H1 (cell line): ENCODE measurements at regions not wholly inside any gene's neighbourhood (a gene's known extent, or its start where the extent isn't known, plus 50 kb on each side); places are given as distances from the start of the nearest gene placed in this dataset.

Experiments used
- CTCF ChIA-PET: fragments of 300-600 bp; sonication (Branson Sonifier 250); formaldehyde crosslinking; loops from one replicate; lab custom pipeline; 2021; ENCODE audit not compliant: partially characterized antibody; lab: Charles Lee
- POLR2A ChIA-PET: fragments of 300-600 bp; sonication (Branson Sonifier 250); formaldehyde crosslinking; loops from one replicate; lab custom pipeline; 2021; ENCODE audit warnings: inconsistent platforms; ENCODE audit not compliant: partially characterized antibody; lab: Charles Lee
- DNase-seq, 2 experiments: peaks; one replicate each; pipeline versions ENCODE4 v3.0.0 to v3.0.0-alpha.2; 2010 to 2022; ENCODE audit warnings: low spot score in 2 of 2, low read depth in 1 of 2, mixed read lengths in 1 of 2
- FAIRE-seq: peaks from 2 replicates; lab custom pipeline; 2011; peaks lifted over from hg19 to GRCh38; lab: Jason Lieb, UNC
- H2AFZ ChIP-seq: 2 replicates; pipeline ENCODE4 v1.8.1; 2012; ENCODE audit warnings: low read length, inconsistent platforms
- H2AK5ac ChIP-seq: 2 replicates; pipeline ENCODE4 v1.6.1; 2013; ENCODE audit warnings: low read depth, low read length
- H2BK120ac ChIP-seq: replicated peaks from 2 replicates; pipeline ENCODE3; 2013; ENCODE audit warnings: low read depth, low read length, inconsistent platforms
- H2BK12ac ChIP-seq: 2 replicates; pipeline ENCODE4 v1.6.1; 2013; ENCODE audit warnings: low read depth, low read length
- H2BK15ac ChIP-seq: 2 replicates; pipeline ENCODE4 v1.6.1; 2013; ENCODE audit warnings: low read length
- H2BK20ac ChIP-seq: 2 replicates; pipeline ENCODE4 v1.6.1; 2013; ENCODE audit warnings: low read length
- H2BK5ac ChIP-seq: 2 replicates; pipeline ENCODE4 v1.6.1; 2013; ENCODE audit warnings: low read depth, low read length
- H3K14ac ChIP-seq: 2 replicates; pipeline ENCODE4 v1.6.1; 2013; ENCODE audit warnings: inconsistent platforms; ENCODE audit not compliant: insufficient read length
- H3K18ac ChIP-seq: 2 replicates; pipeline ENCODE4 v1.6.1; 2013; ENCODE audit warnings: low read length; ENCODE audit errors: extremely low read depth
- H3K23ac ChIP-seq: 2 replicates; pipeline ENCODE4 v1.6.1; 2013; ENCODE audit warnings: inconsistent platforms; ENCODE audit not compliant: insufficient read length
- H3K23me2 ChIP-seq: 2 replicates; pipeline ENCODE4 v1.6.1; 2013; ENCODE audit warnings: low read depth, low read length
- H3K27ac ChIP-seq: 2 replicates; pipeline ENCODE4 v1.6.1; 2011; ENCODE audit warnings: low read depth, low read length, inconsistent platforms
- H3K27me3 ChIP-seq, 4 experiments: replicated peaks in 1 of 4; 1 replicate in 1 of 4; 2 replicates in 3 of 4; pipeline versions ENCODE4 v1.6.1 to v1.8.1; 2011 to 2013; ENCODE audit warnings: low read length in 3 of 4, mild to moderate bottlenecking in 3 of 4, inconsistent platforms in 2 of 4, mixed read lengths in 2 of 4, moderate library complexity in 1 of 4; ENCODE audit not compliant: control insufficient read depth in 3 of 4, insufficient read depth in 3 of 4; ENCODE audit errors: extremely low read depth in 1 of 4
- H3K36me3 ChIP-seq, 4 experiments: 2 replicates each; pipeline versions ENCODE4 v1.6.1 to v1.8.1; 2011 to 2013; ENCODE audit warnings: mild to moderate bottlenecking in 4 of 4, low read length in 3 of 4, moderate library complexity in 2 of 4, control low read depth in 1 of 4, inconsistent platforms in 1 of 4; ENCODE audit not compliant: insufficient read depth in 4 of 4, control insufficient read depth in 2 of 4
- H3K4ac ChIP-seq: replicated peaks from 2 replicates; pipeline ENCODE3; 2013; ENCODE audit warnings: low read length, low read depth, mixed read lengths, inconsistent platforms; ENCODE audit not compliant: insufficient read length
- H3K4me1 ChIP-seq, 4 experiments: replicated peaks in 1 of 4; 1 replicate in 1 of 4; 2 replicates in 3 of 4; pipeline versions ENCODE4 v1.6.1 to v1.8.1; 2011 to 2013; ENCODE audit warnings: low read length in 3 of 4, inconsistent platforms in 2 of 4, mixed read lengths in 1 of 4; ENCODE audit not compliant: insufficient read depth in 4 of 4, control insufficient read depth in 3 of 4
- H3K4me2 ChIP-seq, 2 experiments: 2 replicates each; pipeline versions ENCODE4 v1.6.1 to v1.8.1; 2011 to 2013; ENCODE audit warnings: low read depth in 2 of 2, low read length in 2 of 2, control low read depth in 1 of 2, inconsistent platforms in 1 of 2, mild to moderate bottlenecking in 1 of 2; ENCODE audit not compliant: insufficient read depth in 1 of 2
- H3K4me3 ChIP-seq, 4 experiments: fragments of 200-600, 300-600 bp in 1 of 4; sonication (generic), shearing (Covaris generic), sonication (Bioruptor Twin) in 1 of 4; 2 replicates each; pipeline versions ENCODE4 v1.5.1 to v1.8.1; 2011 to 2016; ENCODE audit warnings: low read length in 4 of 4, low read depth in 3 of 4, control low read depth in 2 of 4, inconsistent platforms in 2 of 4, mild to moderate bottlenecking in 2 of 4, mixed read lengths in 1 of 4, moderate library complexity in 1 of 4; ENCODE audit not compliant: insufficient read depth in 2 of 4; ENCODE audit errors: extremely low read depth in 1 of 4
- H3K56ac ChIP-seq: replicated peaks from 2 replicates; pipeline ENCODE3; 2013; ENCODE audit warnings: low read depth, mild to moderate bottlenecking, mixed read lengths, low read length, inconsistent platforms; ENCODE audit not compliant: insufficient read length
- H3K79me1 ChIP-seq: 2 replicates; pipeline ENCODE4 v1.6.1; 2013; ENCODE audit warnings: low read depth, low read length, control low read depth
- H3K79me2 ChIP-seq, 2 experiments: 2 replicates each; pipeline versions ENCODE4 v1.6.1 to v1.8.1; 2012 to 2013; ENCODE audit warnings: low read length in 2 of 2, mild to moderate bottlenecking in 2 of 2, inconsistent platforms in 1 of 2; ENCODE audit not compliant: insufficient read depth in 2 of 2, control insufficient read depth in 1 of 2
- H3K9ac ChIP-seq, 4 experiments: replicated peaks in 1 of 4; 1 replicate in 1 of 4; 2 replicates in 3 of 4; pipeline versions ENCODE4 v1.6.1 to v1.8.1; 2011 to 2013; ENCODE audit warnings: low read depth in 3 of 4, low read length in 3 of 4, control low read depth in 2 of 4, mild to moderate bottlenecking in 2 of 4, moderate library complexity in 2 of 4, inconsistent platforms in 1 of 4; ENCODE audit errors: extremely low read depth in 1 of 4
- H3K9me3 ChIP-seq, 2 experiments: 2 replicates each; pipeline versions ENCODE4 v1.6.1 to v1.8.1; 2012 to 2013; ENCODE audit warnings: mild to moderate bottlenecking in 2 of 2, moderate library complexity in 2 of 2, control low read depth in 1 of 2, inconsistent platforms in 1 of 2, low read depth in 1 of 2, low read length in 1 of 2, mixed read lengths in 1 of 2; ENCODE audit not compliant: insufficient read depth in 2 of 2
- H4K20me1 ChIP-seq, 2 experiments: replicated peaks in 1 of 2; 2 replicates each; pipeline versions ENCODE3 to v1.8.1; 2011 to 2013; ENCODE audit warnings: inconsistent platforms in 2 of 2, low read length in 2 of 2, mild to moderate bottlenecking in 1 of 2; ENCODE audit not compliant: insufficient read depth in 2 of 2, control insufficient read depth in 1 of 2
- H4K5ac ChIP-seq: 2 replicates; pipeline ENCODE4 v1.6.1; 2013; ENCODE audit warnings: low read length, low read depth, mixed read lengths, inconsistent platforms; ENCODE audit not compliant: insufficient read length
- H4K8ac ChIP-seq: 2 replicates; pipeline ENCODE4 v1.8.0; 2013; ENCODE audit warnings: mild to moderate bottlenecking, moderate library complexity, low read length, inconsistent platforms; ENCODE audit not compliant: insufficient read depth; ENCODE audit errors: extremely low read depth
- H4K91ac ChIP-seq: replicated peaks from 2 replicates; pipeline ENCODE3; 2013; ENCODE audit warnings: low read length, mixed read lengths, inconsistent platforms; ENCODE audit not compliant: insufficient read length
- EP300 ChIP-seq, 2 experiments: IDR thresholded peaks; 1 replicate in 1 of 2; 2 replicates in 1 of 2; pipeline ENCODE4 v1.6.1; 2011 to 2012; ENCODE audit warnings: low read depth in 2 of 2, low read length in 2 of 2, mild to moderate bottlenecking in 2 of 2, borderline replicate concordance in 1 of 2, inconsistent platforms in 1 of 2, moderate library complexity in 1 of 2
- MAFK ChIP-seq: IDR thresholded peaks from 2 replicates; pipeline ENCODE4 v1.6.1; 2012; ENCODE audit warnings: low read depth, mild to moderate bottlenecking, improper control_type of control experiment, low read length
- POLR2A ChIP-seq, 2 experiments: IDR thresholded peaks; 1 replicate in 1 of 2; 2 replicates in 1 of 2; pipeline ENCODE4 v1.6.1; 2011; ENCODE audit warnings: low read depth in 2 of 2, low read length in 2 of 2, mild to moderate bottlenecking in 2 of 2; ENCODE audit errors: control extremely low read depth in 1 of 2
- RBBP5 ChIP-seq: IDR thresholded peaks from 2 replicates; pipeline ENCODE4 v1.7.1; 2012; ENCODE audit warnings: low read depth, mild to moderate bottlenecking, inconsistent platforms, low read length, moderate library complexity, borderline replicate concordance
- RFX5 ChIP-seq: IDR thresholded peaks from 2 replicates; pipeline ENCODE4 v1.6.1; 2011; ENCODE audit warnings: low read depth, low read length, improper control_type of control experiment, borderline replicate concordance
- SIN3A ChIP-seq, 2 experiments: IDR thresholded peaks in 1 of 2; conservative IDR thresholded peaks in 1 of 2; 2 replicates each; pipeline ENCODE4 v1.6.1; 2011 to 2012; ENCODE audit warnings: low read length in 2 of 2, improper control_type of control experiment in 1 of 2, low read depth in 1 of 2, mild to moderate bottlenecking in 1 of 2
- TAF1 ChIP-seq: IDR thresholded peaks from 2 replicates; pipeline ENCODE4 v1.6.1; 2011; ENCODE audit warnings: mild to moderate bottlenecking, low read depth, low read length
- TEAD4 ChIP-seq: IDR thresholded peaks from 2 replicates; pipeline ENCODE4 v1.6.1; 2012; ENCODE audit warnings: low read depth, low read length, inconsistent platforms, mixed read lengths
- ZNF274 ChIP-seq: IDR thresholded peaks from 2 replicates; pipeline ENCODE4 v1.7.0; 2012; ENCODE audit warnings: low read length, borderline replicate concordance; ENCODE audit errors: extremely low read depth
- WGBS, 2 experiments: shearing (Covaris generic) in 1 of 2; methylation state at CpG; one replicate each; pipeline versions ENCODE4 v1.1.6 to v1.1.7; 2013 to 2015; ENCODE audit warnings: low lambda C conversion rate in 2 of 2, mixed read lengths in 2 of 2, inconsistent platforms in 1 of 2, low coverage in 1 of 2, missing lambda C conversion rate in 1 of 2; ENCODE audit not compliant: insufficient replicate concordance in 2 of 2, insufficient coverage in 1 of 2, insufficient read length in 1 of 2; ENCODE audit errors: extremely low coverage in 1 of 2, missing lambda C conversion rate in 1 of 2; 5-methylcytosine and 5-hydroxymethylcytosine counted together
- TF ChIP-seq, protein P1 (sequence below), 3 experiments: IDR thresholded peaks; 1 replicate in 2 of 3; 2 replicates in 1 of 3; pipeline versions ENCODE4 v1.5.1 to v1.6.1; 2011; ENCODE audit warnings: low read length in 3 of 3, mild to moderate bottlenecking in 3 of 3, inconsistent platforms in 2 of 3, low read depth in 1 of 3, moderate library complexity in 1 of 3; ENCODE audit not compliant: insufficient read depth in 1 of 3; ENCODE audit errors: control extremely low read depth in 1 of 3
- TF ChIP-seq, protein P2 (sequence below): IDR thresholded peaks from 2 replicates; pipeline ENCODE4 v1.6.1; 2011; ENCODE audit warnings: low read length, improper control_type of control experiment

DNA sequence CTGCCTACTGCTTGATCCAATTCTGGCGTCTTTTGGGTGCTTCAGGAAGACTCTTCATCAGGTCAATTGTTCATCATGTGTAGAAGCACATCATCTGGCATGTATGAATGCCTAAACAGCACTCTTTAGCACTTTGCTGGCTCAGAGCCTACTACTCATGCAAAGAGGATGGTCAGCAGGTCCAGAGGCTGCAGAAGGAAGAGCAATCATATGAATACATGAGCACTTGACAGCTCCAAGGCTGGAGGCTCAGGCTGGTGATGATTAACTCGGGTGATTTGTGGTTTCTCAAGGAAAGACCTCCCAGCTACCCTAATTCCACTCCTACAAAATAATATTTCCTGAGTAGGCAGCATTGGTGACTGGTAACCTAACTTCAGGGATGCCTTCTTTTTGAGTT, 103.8 kb upstream of the CXCL13 start:
- no peaks in the 10 kb centered on the region for H3K36me3 ChIP-seq
- H2BK5ac ChIP-seq: no peak overlapping the region
- H3K27me3 ChIP-seq: no peaks in the 10 kb centered on the region
- no peak overlapping the region for H2BK20ac ChIP-seq
- no peak overlapping the region for H2BK12ac ChIP-seq
- ChIA-PET POLR2A (no interaction called here), CTCF (interaction anchor here (0.7 kb wide), 1 partner anchor 48 kb away, joined by 3 read pairs; no protein-coding TSS in a partner anchor)
- DNase-seq: no peak
- H4K20me1 ChIP-seq: no peaks in the 10 kb centered on the region
- H3K4me1 ChIP-seq: no peaks in the 10 kb centered on the region
- H3K27ac ChIP-seq: no peak overlapping the region
- no peak overlapping the region for H4K5ac ChIP-seq
- H3K4me3 ChIP-seq: no peak overlapping the region
- H3K18ac ChIP-seq: no peak overlapping the region
- no peak overlapping the region for H2AK5ac ChIP-seq
- no peaks in the 10 kb centered on the region for H3K79me1 ChIP-seq
- no peak overlapping the region for H2AFZ ChIP-seq
- WGBS, 2 experiments: 88% methylated on average over 2 of the region's 2 CpGs; no CpG with 5 or more reads in 1 of the 2 experiments
- no peak for FAIRE-seq
- H4K91ac ChIP-seq: no peak overlapping the region
- H3K4ac ChIP-seq: no peak overlapping the region
- H3K4me2 ChIP-seq: no peak overlapping the region
- H3K23ac ChIP-seq: no peak overlapping the region
- H2BK15ac ChIP-seq: no peak overlapping the region
- no peak overlapping the region for H3K14ac ChIP-seq
- H3K79me2 ChIP-seq: no peaks in the 10 kb centered on the region
- no peak overlapping the region for H4K8ac ChIP-seq
- no peaks in the 10 kb centered on the region for H3K9me3 ChIP-seq
- no peak overlapping the region for H2BK120ac ChIP-seq
- no peak overlapping the region for H3K56ac ChIP-seq
- no peak overlapping the region for H3K9ac ChIP-seq
- no peaks in the 10 kb centered on the region for H3K23me2 ChIP-seq
- TF ChIP-seq, protein P1, sequence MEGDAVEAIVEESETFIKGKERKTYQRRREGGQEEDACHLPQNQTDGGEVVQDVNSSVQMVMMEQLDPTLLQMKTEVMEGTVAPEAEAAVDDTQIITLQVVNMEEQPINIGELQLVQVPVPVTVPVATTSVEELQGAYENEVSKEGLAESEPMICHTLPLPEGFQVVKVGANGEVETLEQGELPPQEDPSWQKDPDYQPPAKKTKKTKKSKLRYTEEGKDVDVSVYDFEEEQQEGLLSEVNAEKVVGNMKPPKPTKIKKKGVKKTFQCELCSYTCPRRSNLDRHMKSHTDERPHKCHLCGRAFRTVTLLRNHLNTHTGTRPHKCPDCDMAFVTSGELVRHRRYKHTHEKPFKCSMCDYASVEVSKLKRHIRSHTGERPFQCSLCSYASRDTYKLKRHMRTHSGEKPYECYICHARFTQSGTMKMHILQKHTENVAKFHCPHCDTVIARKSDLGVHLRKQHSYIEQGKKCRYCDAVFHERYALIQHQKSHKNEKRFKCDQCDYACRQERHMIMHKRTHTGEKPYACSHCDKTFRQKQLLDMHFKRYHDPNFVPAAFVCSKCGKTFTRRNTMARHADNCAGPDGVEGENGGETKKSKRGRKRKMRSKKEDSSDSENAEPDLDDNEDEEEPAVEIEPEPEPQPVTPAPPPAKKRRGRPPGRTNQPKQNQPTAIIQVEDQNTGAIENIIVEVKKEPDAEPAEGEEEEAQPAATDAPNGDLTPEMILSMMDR (IDR thresholded peaks at IDR 0.05; ENCODE audit: control extremely low read depth in 1 of 3, insufficient read depth in 1 of 3, low read depth in 1 of 3, low read length in 3 of 3): no peak
- TF ChIP-seq RBBP5: no peak
- TF ChIP-seq POLR2A (IDR thresholded peaks at IDR 0.05; ENCODE audit: control extremely low read depth in 1 of 2, low read depth in 2 of 2, low read length in 2 of 2): no peak
- no peak for TF ChIP-seq MAFK
- no peak for TF ChIP-seq TAF1
- no peak for TF ChIP-seq EP300 (IDR thresholded peaks at IDR 0.05; ENCODE audit: borderline replicate concordance in 1 of 2, low read depth in 2 of 2, low read length in 2 of 2)
- TF ChIP-seq ZNF274: no peak
- TF ChIP-seq, protein P2, sequence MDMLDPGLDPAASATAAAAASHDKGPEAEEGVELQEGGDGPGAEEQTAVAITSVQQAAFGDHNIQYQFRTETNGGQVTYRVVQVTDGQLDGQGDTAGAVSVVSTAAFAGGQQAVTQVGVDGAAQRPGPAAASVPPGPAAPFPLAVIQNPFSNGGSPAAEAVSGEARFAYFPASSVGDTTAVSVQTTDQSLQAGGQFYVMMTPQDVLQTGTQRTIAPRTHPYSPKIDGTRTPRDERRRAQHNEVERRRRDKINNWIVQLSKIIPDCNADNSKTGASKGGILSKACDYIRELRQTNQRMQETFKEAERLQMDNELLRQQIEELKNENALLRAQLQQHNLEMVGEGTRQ: no peak
- TF ChIP-seq TEAD4: no peak
- no peak for TF ChIP-seq SIN3A (conservative IDR thresholded peaks at IDR 0.05 in 1 of 2, IDR thresholded peaks at IDR 0.05 in 1 of 2; ENCODE audit: low read depth in 1 of 2, low read length in 2 of 2)
- no peak for TF ChIP-seq RFX5
